ENCODE measurements at regions not wholly inside any gene's neighbourhood (a gene's known extent, or its start where the extent isn't known, plus 50 kb on each side); places are given as distances from the start of the nearest gene placed in this dataset.

- TF ChIP-seq CTCF (IDR thresholded peaks at IDR 0.05 in 2 of 3, conservative IDR thresholded peaks at IDR 0.05 in 1 of 3; ENCODE audit: insufficient read depth in 2 of 3, low read depth in 1 of 3, low read length in 3 of 3) (no peak), ZNF274 (IDR thresholded peaks at IDR 0.05; ENCODE audit: borderline replicate concordance, low read depth, low read length) (no peak)
These were observed 161.3 kb upstream of the KIT start for GRCh38 chr4:54496412-54496811.
